ENCODE measurements at regions not wholly inside any gene's neighbourhood (a gene's known extent, or its start where the extent isn't known, plus 50 kb on each side); places are given as distances from the start of the nearest gene placed in this dataset.

GRCh38 chr16:54715011-54715410 is 215.7 kb upstream of the IRX5 start:
- H3K27ac ChIP-seq (ENCODE audit: low read length), result no peak overlapping the region
- POLR2A ChIA-PET, result no interaction called here
- in situ Hi-C loops (cut with HindIII; ENCODE audit: low pct_unique_long_range_greater_than_20kb, low sequenced_read_pairs) (no loop called here), intact Hi-C loops (cut with micrococcal nuclease; ENCODE audit: unreplicated experiment) (no loop called here)
- no peaks in the 10 kb centered on the region for H3K4me1 ChIP-seq (ENCODE audit: control insufficient read depth, insufficient read depth, low read length)
- no peak overlapping the region for H3K4me3 ChIP-seq (ENCODE audit: low read depth in 2 of 2, low read length in 2 of 2)
- ATAC-seq (no peak), DNase-seq (ENCODE audit: low read depth, low spot score) (no peak)
- CTCF ChIA-PET, result no interaction called here
- TF ChIP-seq TCF7L2 (IDR thresholded peaks at IDR 0.05; ENCODE audit: low read depth, low read length) (no peak), SIN3A (IDR thresholded peaks at IDR 0.05; ENCODE audit: borderline replicate concordance, insufficient read depth, low read depth, low read length) (no peak), REST (IDR thresholded peaks at IDR 0.05; ENCODE audit: insufficient read depth in 1 of 2, low read depth in 2 of 2, low read length in 1 of 2) (no peak), CTCF (IDR thresholded peaks at IDR 0.05) (no peak), POLR2AphosphoS5 (IDR thresholded peaks at IDR 0.05; ENCODE audit: low read depth, low read length) (no peak)
- H3K36me3 ChIP-seq (ENCODE audit: control insufficient read depth, insufficient read depth, low read length), result no peaks in the 10 kb centered on the region
- no TSS peak for BruUV-seq (replicated peaks)
- H3K27me3 ChIP-seq (ENCODE audit: control insufficient read depth, insufficient read depth, low read length), result no peaks in the 10 kb centered on the region; the same call in 1 of the 2 replicates
- no peaks in the 10 kb centered on the region for H3K9me3 ChIP-seq (ENCODE audit: control insufficient read depth, insufficient read depth, low read depth, low read length)

- ChIA-PET CTCF (no interaction called here), POLR2A (no interaction called here)
- in situ Hi-C loops (cut with HindIII; ENCODE audit: low pct_unique_long_range_greater_than_20kb, low sequenced_read_pairs), result no loop called here
These were observed 217.8 kb upstream of the IRX5 start for GRCh38 chr16:54712866-54713265.

More at GRCh38 chr16:54712866-54713265, 217.8 kb upstream of the IRX5 start:
- no peaks in the 10 kb centered on the region for H3K36me3 ChIP-seq (ENCODE audit: control insufficient read depth, insufficient read depth, low read length)
- H3K4me3 ChIP-seq (ENCODE audit: low read depth in 2 of 2, low read length in 2 of 2), result no peak overlapping the region
- intact Hi-C loops (cut with micrococcal nuclease; ENCODE audit: unreplicated experiment), result no loop called here
- H3K27ac ChIP-seq (ENCODE audit: low read length), result no peak overlapping the region
- DNase-seq (ENCODE audit: low read depth, low spot score) (no peak), ATAC-seq (no peak)
- no peaks in the 10 kb centered on the region for H3K4me1 ChIP-seq (ENCODE audit: control insufficient read depth, insufficient read depth, low read length)
- no peaks in the 10 kb centered on the region for H3K9me3 ChIP-seq (ENCODE audit: control insufficient read depth, insufficient read depth, low read depth, low read length)
- no peak for TF ChIP-seq SIN3A (IDR thresholded peaks at IDR 0.05; ENCODE audit: borderline replicate concordance, insufficient read depth, low read depth, low read length)
- no peak for TF ChIP-seq CTCF (IDR thresholded peaks at IDR 0.05)
- no peaks in the 10 kb centered on the region; the same call in 1 of the 2 replicates for H3K27me3 ChIP-seq (ENCODE audit: control insufficient read depth, insufficient read depth, low read length)
- BruUV-seq (replicated peaks), result no TSS peak
